Stimulated activated CD4-positive, alpha-beta T cell treated with anti-CD3 and anti-CD28 coated beads, TNF-alpha, amount 100 ng/mL, for 48 hours (primary cell): ENCODE measurements at regions not wholly inside any gene's neighbourhood (a gene's known extent, or its start where the extent isn't known, plus 50 kb on each side); places are given as distances from the start of the nearest gene placed in this dataset.
"Not testable (repeated sequence)": the region's sequence is repeated elsewhere in the genome, so short reads cannot be mapped to it uniquely, and the experiment has no call there.

Experiments
- DNase-seq, 3 donors: peaks; one replicate each; pipeline ENCODE4 v3.0.0-alpha.2; 2020; ENCODE audit warnings: low read depth in 3 of 3

GRCh38 chr2:195466427-195466826 is 190.6 kb upstream of the SLC39A10 start:
- DNase-seq = no peak

GRCh38 chr2:195461010-195461409 is 196.0 kb upstream of the SLC39A10 start:
- DNase-seq = no peak

GRCh38 chr2:195458936-195459335 is 198.1 kb upstream of the SLC39A10 start:
- DNase-seq = no peak

GRCh38 chr2:195457873-195458272 is 199.2 kb upstream of the SLC39A10 start:
- DNase-seq = no peak

- no peak for DNase-seq
Measured at GRCh38 chr2:195456771-195457170, 200.3 kb upstream of the SLC39A10 start.

- DNase-seq = no peak
Measured at GRCh38 chr2:195451160-195451559, 205.9 kb upstream of the SLC39A10 start.

- no peak for DNase-seq
Measured at GRCh38 chr2:195450552-195451113, 206.4 kb upstream of the SLC39A10 start.

- no peak for DNase-seq
Measured at GRCh38 chr2:195447323-195447975, 209.6 kb upstream of the SLC39A10 start.

- DNase-seq = no peak
Measured at GRCh38 chr2:195445639-195446038, 211.4 kb upstream of the SLC39A10 start.

- DNase-seq = no peak
Measured at GRCh38 chr2:195443926-195444325, 213.1 kb upstream of the SLC39A10 start.

GRCh38 chr2:195442458-195443175 is 214.4 kb upstream of the SLC39A10 start:
- DNase-seq = no peak

- no peak for DNase-seq
Measured at GRCh38 chr2:195438692-195439091, 218.3 kb upstream of the SLC39A10 start.

GRCh38 chr2:195437521-195437920 is 219.5 kb upstream of the SLC39A10 start:
- DNase-seq = no peak

GRCh38 chr2:195434346-195434745 is 222.7 kb upstream of the SLC39A10 start:
- no peak for DNase-seq

GRCh38 chr2:195433729-195434128 is 223.3 kb upstream of the SLC39A10 start:
- not testable (repeated sequence) for DNase-seq

- no peak for DNase-seq
Measured at GRCh38 chr2:195428673-195429072, 228.4 kb upstream of the SLC39A10 start.

GRCh38 chr2:195425328-195425727 is 231.7 kb upstream of the SLC39A10 start:
- no peak for DNase-seq

GRCh38 chr2:195419033-195419432 is 238.0 kb upstream of the SLC39A10 start:
- DNase-seq = no peak

GRCh38 chr2:195414537-195415100 is 242.4 kb upstream of the SLC39A10 start:
- no peak for DNase-seq

GRCh38 chr2:195413944-195414343 is 243.1 kb upstream of the SLC39A10 start:
- no peak for DNase-seq

- no peak for DNase-seq
Measured at GRCh38 chr2:195413422-195413821, 243.6 kb upstream of the SLC39A10 start.

- no peak for DNase-seq
Measured at GRCh38 chr2:195411219-195411687, 245.8 kb upstream of the SLC39A10 start.
